ENCODE measurements at regions not wholly inside any gene's neighbourhood (a gene's known extent, or its start where the extent isn't known, plus 50 kb on each side); places are given as distances from the start of the nearest gene placed in this dataset.
"Not testable (repeated sequence)": the region's sequence is repeated elsewhere in the genome, so short reads cannot be mapped to it uniquely, and the experiment has no call there.

DNA sequence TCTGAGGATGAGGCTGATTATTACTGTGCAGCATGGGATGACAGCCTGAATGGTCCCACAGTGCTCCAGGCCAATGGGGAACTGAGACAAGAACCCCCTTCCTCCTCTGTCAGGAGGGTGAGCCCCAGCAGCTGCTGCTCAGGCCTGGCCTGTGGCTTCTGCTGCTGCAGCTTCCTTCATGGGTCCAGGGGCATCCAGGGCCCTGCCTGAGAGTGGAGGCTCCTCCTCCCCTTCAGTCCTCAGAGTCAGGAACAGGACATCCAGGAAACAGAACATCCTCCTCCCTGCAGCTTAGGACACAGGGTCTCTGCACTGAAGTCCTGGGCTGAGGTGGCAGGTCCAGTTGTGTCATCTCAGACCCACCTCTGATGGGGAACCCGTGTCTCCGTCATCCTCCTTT is 127.2 kb downstream of the ZNF280B start:
- TF ChIP-seq, protein P1, sequence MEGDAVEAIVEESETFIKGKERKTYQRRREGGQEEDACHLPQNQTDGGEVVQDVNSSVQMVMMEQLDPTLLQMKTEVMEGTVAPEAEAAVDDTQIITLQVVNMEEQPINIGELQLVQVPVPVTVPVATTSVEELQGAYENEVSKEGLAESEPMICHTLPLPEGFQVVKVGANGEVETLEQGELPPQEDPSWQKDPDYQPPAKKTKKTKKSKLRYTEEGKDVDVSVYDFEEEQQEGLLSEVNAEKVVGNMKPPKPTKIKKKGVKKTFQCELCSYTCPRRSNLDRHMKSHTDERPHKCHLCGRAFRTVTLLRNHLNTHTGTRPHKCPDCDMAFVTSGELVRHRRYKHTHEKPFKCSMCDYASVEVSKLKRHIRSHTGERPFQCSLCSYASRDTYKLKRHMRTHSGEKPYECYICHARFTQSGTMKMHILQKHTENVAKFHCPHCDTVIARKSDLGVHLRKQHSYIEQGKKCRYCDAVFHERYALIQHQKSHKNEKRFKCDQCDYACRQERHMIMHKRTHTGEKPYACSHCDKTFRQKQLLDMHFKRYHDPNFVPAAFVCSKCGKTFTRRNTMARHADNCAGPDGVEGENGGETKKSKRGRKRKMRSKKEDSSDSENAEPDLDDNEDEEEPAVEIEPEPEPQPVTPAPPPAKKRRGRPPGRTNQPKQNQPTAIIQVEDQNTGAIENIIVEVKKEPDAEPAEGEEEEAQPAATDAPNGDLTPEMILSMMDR (conservative IDR thresholded peaks at IDR 0.05 in 1 of 2, IDR thresholded peaks at IDR 0.05 in 1 of 2; ENCODE audit: low read depth in 1 of 2, low read length in 2 of 2), result not testable (repeated sequence)
- not testable (repeated sequence) for TF ChIP-seq EZH2 (IDR thresholded peaks at IDR 0.05; ENCODE audit: low read length, missing control alignments)

Measured in fibroblast of lung (primary cell).